ENCODE measurements at regions not wholly inside any gene's neighbourhood (a gene's known extent, or its start where the extent isn't known, plus 50 kb on each side); places are given as distances from the start of the nearest gene placed in this dataset.
A peak's percentile ranks its signal among the peaks of the same experiment; 100 is the strongest.

- Mint-ChIP-seq H3K4me3 (peak overlapping the region; percentile 66), H3K27me3 (no peaks in the 10 kb centered on the region), H3K4me1 (ENCODE audit: low read depth in 2 of 2) (peaks cover 71 to 75% of the 10 kb centered on the region in 2 donors), H3K36me3 (no peaks in the 10 kb centered on the region), H3K9me3 (no peaks in the 10 kb centered on the region), H3K27ac (peak overlapping the region; percentile 76 to 92)
- DNase-seq (ENCODE audit: low spot score) (peak; percentile 58), ATAC-seq (no peak)
Observed at GRCh38 chr6:159104931-159105330, 60.1 kb upstream of the TAGAP start.

GRCh38 chr6:159104163-159104925, 59.6 kb upstream of the TAGAP start:
- Mint-ChIP-seq H3K27ac (peak overlapping the region; percentile 76 to 92), H3K4me1 (ENCODE audit: low read depth in 2 of 2) (peaks cover 70 to 72% of the 10 kb centered on the region in 2 donors), H3K36me3 (no peaks in the 10 kb centered on the region), H3K4me3 (peak overlapping the region; percentile 66), H3K9me3 (no peaks in the 10 kb centered on the region), H3K27me3 (no peaks in the 10 kb centered on the region)
- DNase-seq (ENCODE audit: low spot score) (peak; percentile 78), ATAC-seq (peak; percentile 85 to 88)

DNA sequence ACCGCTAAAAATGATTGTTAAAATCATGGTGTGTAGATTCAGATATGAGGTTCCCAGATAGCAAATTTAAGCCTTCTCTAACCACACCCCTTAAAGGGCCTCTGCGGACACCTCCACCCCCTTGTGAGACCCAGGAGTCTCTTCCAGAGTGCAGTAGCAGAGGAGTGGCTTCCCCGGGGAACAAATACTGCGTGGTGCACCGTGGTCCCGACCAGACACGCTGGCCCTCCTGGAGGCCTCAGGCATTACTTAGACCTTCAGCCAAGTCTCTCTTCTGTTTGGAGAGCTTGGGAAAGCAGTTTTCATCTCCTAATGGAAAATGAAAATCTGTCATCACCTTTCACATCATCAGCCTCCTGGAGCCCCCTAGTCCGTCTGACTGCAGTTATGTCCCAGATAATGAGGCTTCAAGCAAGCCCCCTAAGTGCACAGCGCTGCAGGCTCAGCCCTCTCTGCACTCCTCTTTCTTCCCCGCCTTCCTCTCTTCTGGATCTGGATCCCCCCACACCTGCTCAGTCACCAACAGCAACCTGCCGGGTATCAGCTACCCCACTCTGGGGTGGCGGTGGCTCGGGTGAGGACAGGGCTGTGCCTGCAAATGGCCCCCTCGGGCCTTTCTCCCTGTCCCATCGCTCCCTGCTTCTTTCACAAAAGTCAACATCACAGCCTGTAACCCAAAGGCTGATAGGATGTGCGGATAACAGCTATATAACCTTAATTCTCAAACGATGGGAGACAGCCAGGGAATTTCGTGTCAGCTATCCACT, 58.8 kb upstream of the TAGAP start:
- ATAC-seq = no peak
- Mint-ChIP-seq H3K27ac (peak overlapping the region; percentile 76 to 92), H3K9me3 (no peaks in the 10 kb centered on the region), H3K4me3 (peak overlapping the region; percentile 66), H3K27me3 (no peaks in the 10 kb centered on the region), H3K36me3 (no peaks in the 10 kb centered on the region), H3K4me1 (ENCODE audit: low read depth in 2 of 2) (peaks cover 75 to 77% of the 10 kb centered on the region in 2 donors)
- no peak for DNase-seq (ENCODE audit: low spot score)

DNA sequence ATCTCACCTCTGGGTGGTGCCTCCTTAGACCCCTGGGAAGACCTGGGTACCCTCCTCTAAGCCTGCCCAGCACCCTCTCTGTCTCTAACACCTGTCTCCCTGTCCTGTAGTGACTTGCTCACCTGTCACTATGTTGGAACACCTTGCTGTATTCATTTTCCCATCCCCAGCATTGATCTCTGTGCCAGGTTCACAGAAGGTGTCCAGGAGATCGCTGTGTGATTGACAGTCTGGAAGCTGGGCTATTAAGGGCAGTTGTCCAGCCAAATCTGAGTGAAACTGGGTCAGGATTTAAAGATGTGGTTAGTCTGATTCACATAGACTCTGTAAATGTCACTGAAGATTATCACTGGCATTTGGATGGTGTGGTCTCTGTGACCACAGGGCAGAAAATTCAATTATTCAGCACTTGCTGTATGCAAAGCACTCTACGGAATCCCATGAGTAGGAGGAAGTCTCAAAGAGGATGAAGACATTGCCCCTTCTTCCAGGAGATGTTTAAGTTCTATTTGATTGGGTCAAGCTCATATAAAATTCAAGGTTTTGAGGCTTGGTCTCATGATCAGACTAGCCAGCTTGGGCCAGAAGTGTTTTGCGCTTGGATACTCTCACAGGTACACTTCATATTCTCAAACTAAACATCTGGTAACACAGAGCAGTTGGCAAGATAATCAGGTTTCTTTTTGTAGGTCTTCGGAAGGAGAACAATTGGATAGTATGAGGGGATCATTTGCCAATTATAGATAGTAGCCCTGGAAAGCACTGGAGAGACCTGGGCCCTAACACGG, 57.8 kb upstream of the TAGAP start:
- Mint-ChIP-seq H3K4me3 (no peak overlapping the region), H3K36me3 (no peaks in the 10 kb centered on the region), H3K4me1 (ENCODE audit: low read depth in 2 of 2) (peaks cover 70 to 73% of the 10 kb centered on the region in 2 donors), H3K27me3 (no peaks in the 10 kb centered on the region), H3K9me3 (no peaks in the 10 kb centered on the region), H3K27ac (peak overlapping the region in 1 of 2 donors; percentile 92)
- ATAC-seq (no peak), DNase-seq (ENCODE audit: low spot score) (no peak)

DNA sequence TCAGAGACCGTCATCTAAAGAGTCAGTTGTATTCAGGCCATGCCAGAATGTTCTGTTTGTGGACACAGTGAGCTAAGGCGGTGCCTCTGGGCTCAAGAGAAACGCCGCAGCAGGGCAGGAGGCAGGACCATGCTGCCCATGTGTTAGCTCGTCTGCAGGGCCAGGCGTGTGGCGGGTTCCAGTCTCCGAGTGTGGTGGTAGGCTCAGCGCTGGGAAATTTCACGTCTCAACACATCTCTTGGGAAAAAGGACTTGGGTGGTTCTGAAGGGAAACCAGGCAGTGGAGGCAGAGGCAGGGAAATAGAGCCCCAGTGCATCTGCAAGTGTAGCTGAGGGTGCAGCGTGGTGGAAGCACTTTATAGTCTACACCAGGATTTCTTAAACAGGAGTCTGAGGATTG, 56.9 kb upstream of the TAGAP start:
- Mint-ChIP-seq H3K27ac (peak overlapping the region; percentile 45 to 92), H3K9me3 (no peaks in the 10 kb centered on the region), H3K27me3 (no peaks in the 10 kb centered on the region), H3K4me3 (no peak overlapping the region), H3K36me3 (no peaks in the 10 kb centered on the region), H3K4me1 (ENCODE audit: low read depth in 2 of 2) (peaks cover 66% of the 10 kb centered on the region in 2 donors)
- ATAC-seq = no peak
- DNase-seq (ENCODE audit: low spot score) = no peak

DNA sequence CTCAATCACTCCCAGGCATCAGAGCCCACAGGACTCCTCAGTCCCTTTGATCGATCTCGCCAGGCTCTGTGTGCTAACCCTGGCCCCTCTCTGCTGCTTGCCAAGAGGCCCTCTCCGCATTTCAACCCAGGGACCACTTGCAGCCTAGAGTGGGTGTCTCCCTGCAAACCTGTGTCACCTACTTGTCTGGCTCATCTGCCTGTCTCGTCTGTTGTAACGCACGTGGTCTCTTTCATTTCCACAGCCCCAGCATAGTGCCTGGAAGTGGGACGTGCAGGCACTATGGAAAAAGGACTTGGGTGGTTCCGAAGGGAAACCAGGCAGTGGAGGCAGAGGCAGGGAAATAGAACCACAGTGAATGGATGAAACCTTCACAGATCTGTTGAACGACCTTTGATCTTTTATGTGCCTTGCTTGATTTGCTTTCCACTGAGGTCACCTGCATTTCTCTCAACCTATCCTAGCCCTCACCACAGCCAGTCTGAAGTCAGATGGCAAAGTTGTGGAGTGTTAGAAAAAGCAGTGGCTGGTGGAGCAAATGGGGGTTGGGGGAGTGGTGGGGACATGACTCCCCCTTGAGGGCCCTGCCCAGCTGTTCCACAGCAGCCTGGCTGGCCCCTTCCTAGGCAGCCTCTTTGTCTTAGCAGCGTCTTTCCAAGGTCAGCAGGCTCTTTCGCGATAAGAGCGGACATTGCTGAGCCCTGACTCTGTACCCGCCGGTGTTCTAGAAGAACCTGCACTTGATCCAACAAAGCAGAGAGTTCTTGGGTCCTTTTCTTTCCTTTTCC, 55.8 kb upstream of the TAGAP start:
- no peaks in the 10 kb centered on the region for H3K36me3 Mint-ChIP-seq
- peak overlapping the region; percentile 19 to 88 for H3K27ac Mint-ChIP-seq
- ATAC-seq (no peak), DNase-seq (ENCODE audit: low spot score) (no peak)
- H3K4me1 Mint-ChIP-seq (ENCODE audit: low read depth in 2 of 2) = peaks cover 58 to 59% of the 10 kb centered on the region in 2 donors
- H3K9me3 Mint-ChIP-seq = no peaks in the 10 kb centered on the region
- peak overlapping the region; percentile 4 for H3K4me3 Mint-ChIP-seq
- no peaks in the 10 kb centered on the region for H3K27me3 Mint-ChIP-seq

DNA sequence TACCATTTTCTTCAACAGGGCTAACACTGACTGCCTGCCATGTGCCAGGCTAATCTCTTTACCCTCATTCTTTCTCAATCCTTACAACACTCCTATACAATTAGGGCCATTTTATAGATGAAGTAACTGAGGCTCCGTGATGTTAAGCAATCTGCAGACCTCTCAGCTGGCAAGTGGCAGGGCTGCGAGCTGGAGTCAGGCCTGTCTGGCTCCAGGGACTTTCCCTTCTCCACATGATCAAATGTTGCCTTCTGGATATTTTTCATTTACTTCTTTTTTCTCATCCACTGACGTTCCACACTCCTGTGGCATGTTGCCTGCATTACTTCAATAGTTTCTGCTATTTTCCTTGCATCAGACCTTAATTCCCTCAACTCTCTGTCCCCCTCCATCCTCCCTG, 55.2 kb upstream of the TAGAP start:
- Mint-ChIP-seq H3K36me3 (no peaks in the 10 kb centered on the region), H3K27me3 (peaks cover 0 to 1% of the 10 kb centered on the region in 2 donors), H3K9me3 (no peaks in the 10 kb centered on the region), H3K4me1 (ENCODE audit: low read depth in 2 of 2) (peaks cover 57 to 61% of the 10 kb centered on the region in 2 donors), H3K4me3 (peak overlapping the region; percentile 4), H3K27ac (peak overlapping the region; percentile 19 to 88)
- DNase-seq (ENCODE audit: low spot score) (no peak), ATAC-seq (no peak)

DNA sequence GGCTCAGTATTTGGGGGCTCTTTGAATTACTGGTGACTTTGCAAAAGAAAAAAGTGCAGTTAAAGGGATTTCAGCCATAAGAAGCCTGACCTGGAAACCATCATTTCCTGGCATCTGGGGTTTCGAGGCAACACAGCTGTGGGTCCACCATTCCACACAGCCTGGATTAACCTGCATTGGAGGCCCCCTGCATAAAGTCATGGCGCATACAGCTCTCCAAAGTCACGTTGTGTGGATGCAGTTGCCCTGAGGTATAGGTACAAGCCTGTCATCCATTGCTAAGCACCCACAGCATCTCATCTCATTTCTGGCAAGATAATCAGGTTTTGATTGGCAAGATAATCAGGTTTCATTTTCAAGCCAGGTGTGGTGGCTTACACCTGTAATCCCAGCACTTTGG, 54.5 kb upstream of the TAGAP start:
- Mint-ChIP-seq H3K27me3 (peaks cover 0 to 2% of the 10 kb centered on the region in 2 donors), H3K36me3 (no peaks in the 10 kb centered on the region), H3K4me1 (ENCODE audit: low read depth in 2 of 2) (peaks cover 53 to 58% of the 10 kb centered on the region in 2 donors), H3K9me3 (no peaks in the 10 kb centered on the region), H3K27ac (peak overlapping the region; percentile 76 to 92), H3K4me3 (peak overlapping the region; percentile 62)
- ATAC-seq (no peak), DNase-seq (ENCODE audit: low spot score) (no peak)

- peak; percentile 85 for DNase-seq (ENCODE audit: low spot score)
- H3K9me3 Mint-ChIP-seq = no peaks in the 10 kb centered on the region
- peaks cover 0 to 2% of the 10 kb centered on the region in 2 donors for H3K27me3 Mint-ChIP-seq
- H3K4me1 Mint-ChIP-seq (ENCODE audit: low read depth in 2 of 2) = peaks cover 51 to 52% of the 10 kb centered on the region in 2 donors
- H3K27ac Mint-ChIP-seq = peak overlapping the region; percentile 76 to 92
- peak overlapping the region; percentile 62 for H3K4me3 Mint-ChIP-seq
- peak; percentile 66 to 84 for ATAC-seq
- H3K36me3 Mint-ChIP-seq = no peaks in the 10 kb centered on the region
Observed at GRCh38 chr6:159098636-159099106, 53.9 kb upstream of the TAGAP start.

- no peak for ATAC-seq
- Mint-ChIP-seq H3K4me1 (ENCODE audit: low read depth in 2 of 2) (peaks cover 48 to 49% of the 10 kb centered on the region in 2 donors), H3K27ac (peak overlapping the region; percentile 51 to 92), H3K36me3 (no peaks in the 10 kb centered on the region), H3K4me3 (no peak overlapping the region), H3K27me3 (peaks cover 0 to 2% of the 10 kb centered on the region in 2 donors), H3K9me3 (no peaks in the 10 kb centered on the region)
- no peak for DNase-seq (ENCODE audit: low spot score)
Observed at GRCh38 chr6:159097256-159097655, 52.5 kb upstream of the TAGAP start.

DNA sequence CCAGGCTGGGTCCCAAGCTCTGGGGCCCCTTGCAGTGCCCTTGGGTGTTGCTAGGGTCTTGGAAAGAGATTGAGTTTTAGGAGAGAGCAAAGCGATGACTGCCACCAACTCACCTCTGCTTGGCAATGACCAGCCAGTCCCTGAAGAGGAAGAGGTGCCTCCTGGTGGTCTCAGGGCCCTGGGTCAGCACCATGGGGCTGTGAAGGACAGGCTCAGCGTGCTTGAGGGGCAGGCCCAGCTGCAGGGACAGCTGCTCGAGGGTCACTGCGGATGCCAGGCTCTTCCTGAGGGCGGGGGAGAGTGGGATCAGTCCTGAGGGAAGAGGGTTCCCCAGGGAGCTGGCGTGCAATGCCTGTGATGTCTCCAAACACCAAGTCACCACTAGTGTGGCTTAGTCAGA, 50.8 kb upstream of the TAGAP start:
- H3K27me3 Mint-ChIP-seq = peaks cover 0 to 2% of the 10 kb centered on the region in 2 donors
- no peaks in the 10 kb centered on the region for H3K9me3 Mint-ChIP-seq

DNA sequence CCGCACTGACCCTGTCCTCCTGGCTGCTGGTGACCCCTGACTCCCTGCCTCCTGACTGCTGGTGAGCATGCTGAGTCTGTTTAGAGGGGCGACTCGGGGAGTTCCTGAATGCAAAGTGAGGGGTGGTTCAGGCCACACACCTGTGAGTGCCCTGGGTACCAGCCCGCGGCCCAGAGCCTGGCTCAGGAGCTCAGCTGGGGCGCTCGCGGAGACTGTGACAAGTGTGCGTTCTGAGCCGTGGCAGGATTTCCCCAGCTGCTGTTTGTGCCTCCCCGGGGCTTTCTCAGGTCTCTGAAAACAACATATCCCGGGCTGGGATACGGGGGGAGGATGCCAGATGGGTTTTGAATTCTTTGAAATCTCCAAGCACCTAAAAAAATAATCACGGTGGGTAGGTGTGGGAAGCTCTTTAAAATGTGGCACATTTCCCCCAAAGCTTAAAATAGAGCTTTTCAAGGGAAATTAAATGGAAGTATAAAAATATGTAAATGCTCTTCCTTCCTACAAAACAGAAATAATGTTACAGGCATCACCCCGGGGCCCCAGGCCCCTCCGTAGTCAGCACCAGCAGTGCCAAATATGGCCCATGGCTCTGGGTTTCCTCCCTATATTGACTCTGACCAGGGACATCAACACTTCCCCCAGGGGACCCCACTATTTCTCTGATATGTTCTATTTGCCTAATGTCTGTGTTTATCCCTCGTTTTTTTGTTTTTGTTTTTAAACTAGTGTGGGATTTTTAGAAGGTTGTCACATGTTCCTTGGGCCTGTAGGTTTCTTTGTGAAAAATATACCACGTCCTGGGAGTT, 49.9 kb upstream of the TAGAP start:
- no peak for DNase-seq (ENCODE audit: low spot score)
- Mint-ChIP-seq H3K4me1 (ENCODE audit: low read depth in 2 of 2) (peaks cover 39 to 42% of the 10 kb centered on the region in 2 donors), H3K27me3 (peaks cover 0 to 2% of the 10 kb centered on the region in 2 donors), H3K27ac (peak overlapping the region; percentile 65 to 84), H3K9me3 (no peaks in the 10 kb centered on the region), H3K4me3 (no peak overlapping the region), H3K36me3 (no peaks in the 10 kb centered on the region)
- peak; percentile 11 to 44 for ATAC-seq

More for the DNA sequence above, 50.8 kb upstream of the TAGAP start:
- H3K4me1 Mint-ChIP-seq (ENCODE audit: low read depth in 2 of 2) = peaks cover 47 to 48% of the 10 kb centered on the region in 2 donors
- H3K27ac Mint-ChIP-seq = no peak overlapping the region
- no peak for ATAC-seq
- no peaks in the 10 kb centered on the region for H3K36me3 Mint-ChIP-seq
- DNase-seq (ENCODE audit: low spot score) = no peak
- H3K4me3 Mint-ChIP-seq = no peak overlapping the region
